OCI-LY7 (cell line): ENCODE measurements at regions not wholly inside any gene's neighbourhood (a gene's known extent, or its start where the extent isn't known, plus 50 kb on each side); places are given as distances from the start of the nearest gene placed in this dataset.
"Not testable (repeated sequence)": the region's sequence is repeated elsewhere in the genome, so short reads cannot be mapped to it uniquely, and the experiment has no call there.

Source experiments
- EZH2phosphoT487 ChIP-seq: fragments of 200-600 bp; sonication (generic); IDR thresholded peaks from 2 replicates; pipeline ENCODE4 v1.6.1; 2018; ENCODE audit warnings: low read depth, borderline replicate concordance, mild to moderate bottlenecking, mixed run types, antibody characterized with exemption, low read length, moderate library complexity, mixed read lengths
- TF ChIP-seq, protein P1 (sequence below): fragments of 200-600 bp; sonication (generic); conservative IDR thresholded peaks from 2 replicates; pipeline ENCODE4 v1.5.1; 2014; ENCODE audit warnings: mild to moderate bottlenecking, antibody characterized with exemption, low read length, moderate library complexity, mixed read lengths

DNA sequence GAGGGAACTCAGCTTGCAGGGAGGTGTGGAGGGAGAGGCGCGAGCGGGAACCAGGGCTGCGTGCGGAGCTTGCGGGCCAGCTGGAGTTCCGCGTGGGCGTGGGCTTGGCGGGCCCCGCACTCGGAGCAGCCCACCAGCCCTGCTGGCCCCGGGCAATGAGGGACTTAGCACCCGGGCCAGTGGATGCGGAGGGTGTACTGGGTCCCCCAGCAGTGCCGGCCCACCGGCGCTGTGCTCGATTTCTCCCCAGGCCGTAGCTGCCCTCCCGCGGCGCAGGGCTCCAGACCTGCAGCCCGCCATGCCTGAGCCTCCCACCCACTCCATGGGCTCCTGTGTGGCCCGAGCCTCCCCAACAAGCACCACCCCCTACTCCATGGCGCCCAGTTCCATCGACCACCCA is 117.5 kb upstream of the TOP1 start:
- TF ChIP-seq, protein P1, sequence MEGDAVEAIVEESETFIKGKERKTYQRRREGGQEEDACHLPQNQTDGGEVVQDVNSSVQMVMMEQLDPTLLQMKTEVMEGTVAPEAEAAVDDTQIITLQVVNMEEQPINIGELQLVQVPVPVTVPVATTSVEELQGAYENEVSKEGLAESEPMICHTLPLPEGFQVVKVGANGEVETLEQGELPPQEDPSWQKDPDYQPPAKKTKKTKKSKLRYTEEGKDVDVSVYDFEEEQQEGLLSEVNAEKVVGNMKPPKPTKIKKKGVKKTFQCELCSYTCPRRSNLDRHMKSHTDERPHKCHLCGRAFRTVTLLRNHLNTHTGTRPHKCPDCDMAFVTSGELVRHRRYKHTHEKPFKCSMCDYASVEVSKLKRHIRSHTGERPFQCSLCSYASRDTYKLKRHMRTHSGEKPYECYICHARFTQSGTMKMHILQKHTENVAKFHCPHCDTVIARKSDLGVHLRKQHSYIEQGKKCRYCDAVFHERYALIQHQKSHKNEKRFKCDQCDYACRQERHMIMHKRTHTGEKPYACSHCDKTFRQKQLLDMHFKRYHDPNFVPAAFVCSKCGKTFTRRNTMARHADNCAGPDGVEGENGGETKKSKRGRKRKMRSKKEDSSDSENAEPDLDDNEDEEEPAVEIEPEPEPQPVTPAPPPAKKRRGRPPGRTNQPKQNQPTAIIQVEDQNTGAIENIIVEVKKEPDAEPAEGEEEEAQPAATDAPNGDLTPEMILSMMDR = not testable (repeated sequence)
- not testable (repeated sequence) for TF ChIP-seq EZH2phosphoT487
